ENCODE measurements at regions not wholly inside any gene's neighbourhood (a gene's known extent, or its start where the extent isn't known, plus 50 kb on each side); places are given as distances from the start of the nearest gene placed in this dataset.

GRCh38 chr10:120131183-120131582 lies 238.7 kb downstream of the SEC23IP start (continued):
- TF ChIP-seq, protein P1, sequence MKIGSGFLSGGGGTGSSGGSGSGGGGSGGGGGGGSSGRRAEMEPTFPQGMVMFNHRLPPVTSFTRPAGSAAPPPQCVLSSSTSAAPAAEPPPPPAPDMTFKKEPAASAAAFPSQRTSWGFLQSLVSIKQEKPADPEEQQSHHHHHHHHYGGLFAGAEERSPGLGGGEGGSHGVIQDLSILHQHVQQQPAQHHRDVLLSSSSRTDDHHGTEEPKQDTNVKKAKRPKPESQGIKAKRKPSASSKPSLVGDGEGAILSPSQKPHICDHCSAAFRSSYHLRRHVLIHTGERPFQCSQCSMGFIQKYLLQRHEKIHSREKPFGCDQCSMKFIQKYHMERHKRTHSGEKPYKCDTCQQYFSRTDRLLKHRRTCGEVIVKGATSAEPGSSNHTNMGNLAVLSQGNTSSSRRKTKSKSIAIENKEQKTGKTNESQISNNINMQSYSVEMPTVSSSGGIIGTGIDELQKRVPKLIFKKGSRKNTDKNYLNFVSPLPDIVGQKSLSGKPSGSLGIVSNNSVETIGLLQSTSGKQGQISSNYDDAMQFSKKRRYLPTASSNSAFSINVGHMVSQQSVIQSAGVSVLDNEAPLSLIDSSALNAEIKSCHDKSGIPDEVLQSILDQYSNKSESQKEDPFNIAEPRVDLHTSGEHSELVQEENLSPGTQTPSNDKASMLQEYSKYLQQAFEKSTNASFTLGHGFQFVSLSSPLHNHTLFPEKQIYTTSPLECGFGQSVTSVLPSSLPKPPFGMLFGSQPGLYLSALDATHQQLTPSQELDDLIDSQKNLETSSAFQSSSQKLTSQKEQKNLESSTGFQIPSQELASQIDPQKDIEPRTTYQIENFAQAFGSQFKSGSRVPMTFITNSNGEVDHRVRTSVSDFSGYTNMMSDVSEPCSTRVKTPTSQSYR (CRISPR knock-in tag; IDR thresholded peaks at IDR 0.05), result 0 out of 2 replicates have a peak, but pooled peaks have one; percentile 28
- TF ChIP-seq, protein P2, sequence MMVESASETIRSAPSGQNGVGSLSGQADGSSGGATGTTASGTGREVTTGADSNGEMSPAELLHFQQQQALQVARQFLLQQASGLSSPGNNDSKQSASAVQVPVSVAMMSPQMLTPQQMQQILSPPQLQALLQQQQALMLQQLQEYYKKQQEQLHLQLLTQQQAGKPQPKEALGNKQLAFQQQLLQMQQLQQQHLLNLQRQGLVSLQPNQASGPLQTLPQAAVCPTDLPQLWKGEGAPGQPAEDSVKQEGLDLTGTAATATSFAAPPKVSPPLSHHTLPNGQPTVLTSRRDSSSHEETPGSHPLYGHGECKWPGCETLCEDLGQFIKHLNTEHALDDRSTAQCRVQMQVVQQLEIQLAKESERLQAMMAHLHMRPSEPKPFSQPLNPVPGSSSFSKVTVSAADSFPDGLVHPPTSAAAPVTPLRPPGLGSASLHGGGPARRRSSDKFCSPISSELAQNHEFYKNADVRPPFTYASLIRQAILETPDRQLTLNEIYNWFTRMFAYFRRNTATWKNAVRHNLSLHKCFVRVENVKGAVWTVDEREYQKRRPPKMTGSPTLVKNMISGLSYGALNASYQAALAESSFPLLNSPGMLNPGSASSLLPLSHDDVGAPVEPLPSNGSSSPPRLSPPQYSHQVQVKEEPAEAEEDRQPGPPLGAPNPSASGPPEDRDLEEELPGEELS (CRISPR knock-in tag; IDR thresholded peaks at IDR 0.05), result no peak
- TF ChIP-seq PRRX2 (CRISPR knock-in tag; IDR thresholded peaks at IDR 0.05), result no peak
- TF ChIP-seq GABPB1 (CRISPR knock-in tag; IDR thresholded peaks at IDR 0.05), result no peak
- TF ChIP-seq ZBTB21 (CRISPR knock-in tag; IDR thresholded peaks at IDR 0.05; ENCODE audit: borderline replicate concordance), result 0 out of 2 replicates have a peak, but pooled peaks have one; percentile 19
- TF ChIP-seq, protein P3, sequence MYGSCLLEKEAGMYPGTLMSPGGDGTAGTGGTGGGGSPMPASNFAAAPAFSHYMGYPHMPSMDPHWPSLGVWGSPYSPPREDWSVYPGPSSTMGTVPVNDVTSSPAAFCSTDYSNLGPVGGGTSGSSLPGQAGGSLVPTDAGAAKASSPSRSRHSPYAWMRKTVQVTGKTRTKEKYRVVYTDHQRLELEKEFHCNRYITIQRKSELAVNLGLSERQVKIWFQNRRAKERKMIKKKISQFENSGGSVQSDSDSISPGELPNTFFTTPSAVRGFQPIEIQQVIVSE (CRISPR knock-in tag; IDR thresholded peaks at IDR 0.05; ENCODE audit: borderline replicate concordance), result no peak
- no peak for TF ChIP-seq ZNF317 (CRISPR knock-in tag; IDR thresholded peaks at IDR 0.05; ENCODE audit: borderline replicate concordance, low read depth)
- no peak for TF ChIP-seq NR1H2 (CRISPR knock-in tag; IDR thresholded peaks at IDR 0.05)
- TF ChIP-seq FOXK1 (CRISPR knock-in tag; IDR thresholded peaks at IDR 0.05), result 0 out of 2 replicates have a peak, but pooled peaks have one; percentile 30
- TF ChIP-seq, protein P4, sequence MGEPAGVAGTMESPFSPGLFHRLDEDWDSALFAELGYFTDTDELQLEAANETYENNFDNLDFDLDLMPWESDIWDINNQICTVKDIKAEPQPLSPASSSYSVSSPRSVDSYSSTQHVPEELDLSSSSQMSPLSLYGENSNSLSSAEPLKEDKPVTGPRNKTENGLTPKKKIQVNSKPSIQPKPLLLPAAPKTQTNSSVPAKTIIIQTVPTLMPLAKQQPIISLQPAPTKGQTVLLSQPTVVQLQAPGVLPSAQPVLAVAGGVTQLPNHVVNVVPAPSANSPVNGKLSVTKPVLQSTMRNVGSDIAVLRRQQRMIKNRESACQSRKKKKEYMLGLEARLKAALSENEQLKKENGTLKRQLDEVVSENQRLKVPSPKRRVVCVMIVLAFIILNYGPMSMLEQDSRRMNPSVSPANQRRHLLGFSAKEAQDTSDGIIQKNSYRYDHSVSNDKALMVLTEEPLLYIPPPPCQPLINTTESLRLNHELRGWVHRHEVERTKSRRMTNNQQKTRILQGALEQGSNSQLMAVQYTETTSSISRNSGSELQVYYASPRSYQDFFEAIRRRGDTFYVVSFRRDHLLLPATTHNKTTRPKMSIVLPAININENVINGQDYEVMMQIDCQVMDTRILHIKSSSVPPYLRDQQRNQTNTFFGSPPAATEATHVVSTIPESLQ (CRISPR knock-in tag; IDR thresholded peaks at IDR 0.05), result no peak
- TF ChIP-seq, protein P5, sequence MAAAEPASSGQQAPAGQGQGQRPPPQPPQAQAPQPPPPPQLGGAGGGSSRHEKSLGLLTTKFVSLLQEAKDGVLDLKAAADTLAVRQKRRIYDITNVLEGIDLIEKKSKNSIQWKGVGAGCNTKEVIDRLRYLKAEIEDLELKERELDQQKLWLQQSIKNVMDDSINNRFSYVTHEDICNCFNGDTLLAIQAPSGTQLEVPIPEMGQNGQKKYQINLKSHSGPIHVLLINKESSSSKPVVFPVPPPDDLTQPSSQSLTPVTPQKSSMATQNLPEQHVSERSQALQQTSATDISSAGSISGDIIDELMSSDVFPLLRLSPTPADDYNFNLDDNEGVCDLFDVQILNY (CRISPR knock-in tag; IDR thresholded peaks at IDR 0.05), result no peak
- no peak for TF ChIP-seq FOXJ3 (CRISPR knock-in tag; IDR thresholded peaks at IDR 0.05; ENCODE audit: borderline replicate concordance)
- TF ChIP-seq MLX (CRISPR knock-in tag; IDR thresholded peaks at IDR 0.05), result no peak
- no peak for TF ChIP-seq RORB (CRISPR knock-in tag; IDR thresholded peaks at IDR 0.05)
- TF ChIP-seq USF2 (CRISPR knock-in tag; IDR thresholded peaks at IDR 0.05), result no peak
- no peak for TF ChIP-seq KAT7 (CRISPR knock-in tag; IDR thresholded peaks at IDR 0.05; ENCODE audit: borderline replicate concordance)
- no peak for TF ChIP-seq ZNF532 (CRISPR knock-in tag; IDR thresholded peaks at IDR 0.05; ENCODE audit: borderline replicate concordance)
- no peak for TF ChIP-seq ZNF138 (CRISPR knock-in tag; conservative IDR thresholded peaks at IDR 0.05)
- no peak for TF ChIP-seq HMGA2 (CRISPR knock-in tag; IDR thresholded peaks at IDR 0.05)
- TF ChIP-seq MAX (CRISPR knock-in tag; IDR thresholded peaks at IDR 0.05), result no peak
- no peak for TF ChIP-seq EMX1 (CRISPR knock-in tag; IDR thresholded peaks at IDR 0.05)
- TF ChIP-seq, protein P6, sequence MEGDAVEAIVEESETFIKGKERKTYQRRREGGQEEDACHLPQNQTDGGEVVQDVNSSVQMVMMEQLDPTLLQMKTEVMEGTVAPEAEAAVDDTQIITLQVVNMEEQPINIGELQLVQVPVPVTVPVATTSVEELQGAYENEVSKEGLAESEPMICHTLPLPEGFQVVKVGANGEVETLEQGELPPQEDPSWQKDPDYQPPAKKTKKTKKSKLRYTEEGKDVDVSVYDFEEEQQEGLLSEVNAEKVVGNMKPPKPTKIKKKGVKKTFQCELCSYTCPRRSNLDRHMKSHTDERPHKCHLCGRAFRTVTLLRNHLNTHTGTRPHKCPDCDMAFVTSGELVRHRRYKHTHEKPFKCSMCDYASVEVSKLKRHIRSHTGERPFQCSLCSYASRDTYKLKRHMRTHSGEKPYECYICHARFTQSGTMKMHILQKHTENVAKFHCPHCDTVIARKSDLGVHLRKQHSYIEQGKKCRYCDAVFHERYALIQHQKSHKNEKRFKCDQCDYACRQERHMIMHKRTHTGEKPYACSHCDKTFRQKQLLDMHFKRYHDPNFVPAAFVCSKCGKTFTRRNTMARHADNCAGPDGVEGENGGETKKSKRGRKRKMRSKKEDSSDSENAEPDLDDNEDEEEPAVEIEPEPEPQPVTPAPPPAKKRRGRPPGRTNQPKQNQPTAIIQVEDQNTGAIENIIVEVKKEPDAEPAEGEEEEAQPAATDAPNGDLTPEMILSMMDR (IDR thresholded peaks at IDR 0.05), result no peak
- TF ChIP-seq SOX15 (CRISPR knock-in tag; IDR thresholded peaks at IDR 0.05), result no peak
